ENCODE measurements at regions not wholly inside any gene's neighbourhood (a gene's known extent, or its start where the extent isn't known, plus 50 kb on each side); places are given as distances from the start of the nearest gene placed in this dataset.

DNA sequence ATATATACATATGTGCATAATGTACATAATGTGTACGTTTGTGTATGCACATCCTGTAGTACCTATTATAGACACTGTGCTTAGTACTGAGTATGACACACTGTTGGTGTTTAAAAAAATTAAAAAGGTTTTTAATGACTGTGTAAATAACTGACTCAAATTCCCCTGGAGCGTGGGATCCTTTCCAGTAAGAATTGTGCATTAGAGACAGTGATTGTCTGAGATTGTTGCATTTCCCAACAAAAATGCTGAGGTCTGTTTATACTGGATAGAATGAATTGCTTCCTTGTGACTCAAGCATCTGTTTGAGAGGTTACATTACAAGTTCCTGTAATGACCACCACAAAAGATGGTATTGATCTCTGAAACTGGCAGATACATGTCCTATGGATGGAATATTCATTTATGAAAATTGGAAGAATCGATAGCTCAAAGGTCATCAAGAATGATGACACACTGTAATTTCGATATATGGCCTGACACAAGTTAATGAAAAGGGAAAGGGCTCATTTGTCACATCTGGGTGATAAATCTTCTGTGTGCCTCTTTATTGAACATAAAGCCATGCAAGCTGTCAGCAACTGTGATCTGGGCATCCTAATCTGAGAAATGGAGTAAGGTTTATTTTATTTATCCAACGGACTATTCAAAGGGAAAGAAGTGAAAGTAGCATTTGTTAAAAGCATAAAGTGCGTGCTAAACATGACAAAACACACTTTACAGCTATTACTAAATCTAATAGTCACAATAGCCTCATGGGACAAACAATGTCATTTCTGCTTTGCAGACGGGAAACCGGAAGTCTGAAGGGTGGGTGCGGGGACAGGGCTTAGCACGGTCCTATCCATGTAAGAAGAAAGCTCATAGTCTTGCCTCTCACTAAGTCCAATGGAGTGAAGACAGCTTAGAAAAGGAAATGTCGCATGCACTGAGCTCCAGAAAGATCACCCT lies 228.8 kb downstream of the CDH11 start:
- DNase-seq: no peak

GRCh38 chr16:64889446-64889845 lies 232.4 kb downstream of the CDH11 start:
- no peak for DNase-seq

- no peak for DNase-seq
These were observed 234.2 kb downstream of the CDH11 start for GRCh38 chr16:64887651-64888050.

GRCh38 chr16:64882078-64882784 lies 239.6 kb downstream of the CDH11 start:
- DNase-seq: no peak

- no peak for DNase-seq
These were observed 240.9 kb downstream of the CDH11 start for GRCh38 chr16:64880994-64881393.

GRCh38 chr16:64880006-64880405 lies 241.9 kb downstream of the CDH11 start:
- DNase-seq: no peak

DNA sequence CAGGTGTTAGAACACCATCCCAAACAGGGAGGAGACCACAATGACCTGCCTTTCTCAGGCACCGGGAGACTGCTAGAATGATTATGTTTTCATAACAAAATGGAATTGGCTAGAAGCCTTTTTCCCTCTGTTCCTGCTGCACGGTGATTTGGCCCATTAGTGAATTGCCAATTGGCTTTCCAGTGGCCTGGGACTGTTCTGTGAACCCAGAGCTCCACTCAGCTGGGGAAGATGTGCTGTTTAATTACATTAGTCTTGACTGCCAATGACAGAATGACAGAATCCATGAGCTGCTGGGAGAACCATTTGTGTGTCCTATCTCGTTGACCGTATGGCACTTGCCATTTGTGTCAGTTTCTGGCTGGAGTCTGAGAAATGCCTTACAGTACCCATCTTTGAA lies 242.9 kb downstream of the CDH11 start:
- DNase-seq: no peak

GRCh38 chr16:64872101-64872500 lies 249.8 kb downstream of the CDH11 start:
- DNase-seq: no peak

DNA sequence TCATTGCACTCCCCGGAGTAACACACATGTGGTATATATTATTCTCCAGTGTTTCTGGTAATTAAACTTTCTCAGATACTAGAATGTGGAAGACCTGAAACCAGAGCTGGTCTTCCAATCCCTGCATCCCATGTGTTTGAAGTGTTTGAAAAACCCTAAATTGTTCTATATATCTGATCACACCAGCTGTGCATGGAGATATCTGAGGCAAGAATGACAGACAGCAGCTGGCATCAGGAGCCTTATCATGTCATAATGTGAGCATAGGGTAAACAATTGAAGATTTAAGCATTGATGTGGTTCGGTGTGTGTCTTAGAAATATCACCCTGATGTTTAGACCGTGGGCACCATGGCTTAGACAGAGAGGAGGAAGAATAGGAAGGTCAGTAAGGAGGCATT lies 251.0 kb downstream of the CDH11 start:
- no peak for DNase-seq

GRCh38 chr16:64869781-64870180 lies 252.1 kb downstream of the CDH11 start:
- no peak for DNase-seq

- no peak for DNase-seq
These were observed 255.8 kb downstream of the CDH11 start for GRCh38 chr16:64866021-64866420.

- no peak for DNase-seq
These were observed 256.7 kb downstream of the CDH11 start for GRCh38 chr16:64865069-64865696.

- DNase-seq: no peak
These were observed 257.5 kb downstream of the CDH11 start for GRCh38 chr16:64864232-64864809.

DNA sequence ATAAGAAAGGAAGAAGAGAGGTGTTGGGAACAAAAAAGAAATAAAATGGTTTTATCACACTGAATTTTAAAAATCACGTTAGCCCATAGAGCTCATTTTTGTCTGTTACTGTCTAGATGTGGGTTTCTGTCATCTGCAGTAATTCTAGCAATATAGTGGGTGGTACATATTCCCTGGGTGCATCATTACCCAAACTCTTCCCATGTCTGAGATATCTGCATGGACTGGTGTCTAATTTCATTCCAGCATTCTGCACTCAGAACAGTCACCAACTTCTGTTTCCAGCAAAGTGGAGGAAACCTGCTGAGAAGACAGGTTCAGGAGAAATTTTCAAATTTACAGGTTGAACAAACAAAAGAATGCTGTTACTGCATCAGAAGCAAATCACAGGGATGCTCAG lies 263.8 kb downstream of the CDH11 start:
- no peak for DNase-seq

DNA sequence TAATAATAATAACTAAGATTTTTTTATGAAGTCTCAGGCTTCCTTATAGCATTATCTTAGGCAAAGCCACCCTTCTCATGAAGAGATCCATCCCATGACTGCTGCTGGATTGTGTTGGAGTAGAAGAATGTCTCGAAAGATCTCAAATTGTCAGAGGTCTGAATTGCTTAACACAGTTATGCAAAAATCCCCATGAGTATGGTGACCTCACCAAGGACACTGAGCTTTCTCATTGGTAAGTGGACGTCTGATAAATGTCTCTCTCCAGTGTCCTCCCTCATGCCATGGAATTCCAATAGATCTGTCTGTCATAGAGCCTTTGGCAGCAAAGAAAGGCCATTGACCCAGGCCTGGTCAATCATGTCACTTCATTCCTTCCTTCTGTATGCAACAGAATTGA lies 264.5 kb downstream of the CDH11 start:
- DNase-seq: no peak

DNA sequence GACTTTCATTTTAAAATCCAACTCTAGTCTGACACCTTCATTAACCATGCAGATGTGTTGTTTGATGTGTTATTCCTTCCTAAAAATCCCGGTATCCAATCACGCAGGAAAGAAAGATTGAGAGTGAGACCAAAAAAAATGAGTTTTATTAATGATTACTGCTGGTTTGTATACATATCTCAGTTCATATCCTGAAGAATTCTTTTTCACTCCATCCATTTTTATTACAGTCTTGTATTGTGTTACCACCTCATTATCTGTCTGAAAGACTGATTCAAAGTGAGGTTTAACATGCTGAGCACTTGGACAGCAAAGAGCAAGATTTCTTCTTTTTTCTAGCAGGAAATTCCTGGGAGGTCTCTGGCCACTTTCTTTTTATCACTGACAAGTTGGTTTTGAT lies 268.3 kb downstream of the CDH11 start:
- no peak for DNase-seq

- DNase-seq: no peak
These were observed 274.9 kb downstream of the CDH11 start for GRCh38 chr16:64846966-64847365.

DNA sequence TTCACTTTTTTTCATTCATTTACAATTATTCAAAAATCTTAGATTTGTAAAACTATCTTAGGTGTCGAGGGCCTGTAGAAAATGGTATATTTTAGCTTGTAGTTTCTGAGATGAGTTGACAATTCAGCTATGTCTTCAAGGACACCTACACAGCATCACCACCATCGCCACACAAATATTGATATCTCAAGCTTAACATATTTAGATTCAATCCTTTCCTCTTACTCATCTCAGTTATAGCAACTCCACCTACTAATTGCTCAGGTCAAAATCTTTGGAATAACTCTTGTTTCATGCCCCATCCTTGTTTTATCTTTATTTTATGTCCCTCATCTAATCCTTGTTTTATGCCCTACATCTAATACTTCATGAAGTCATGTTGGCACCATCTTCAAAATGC lies 276.8 kb downstream of the CDH11 start:
- DNase-seq: no peak

GRCh38 chr16:64841482-64841881 lies 280.4 kb downstream of the CDH11 start:
- DNase-seq: no peak

GRCh38 chr16:64841071-64841470 lies 280.8 kb downstream of the CDH11 start:
- DNase-seq: no peak

DNA sequence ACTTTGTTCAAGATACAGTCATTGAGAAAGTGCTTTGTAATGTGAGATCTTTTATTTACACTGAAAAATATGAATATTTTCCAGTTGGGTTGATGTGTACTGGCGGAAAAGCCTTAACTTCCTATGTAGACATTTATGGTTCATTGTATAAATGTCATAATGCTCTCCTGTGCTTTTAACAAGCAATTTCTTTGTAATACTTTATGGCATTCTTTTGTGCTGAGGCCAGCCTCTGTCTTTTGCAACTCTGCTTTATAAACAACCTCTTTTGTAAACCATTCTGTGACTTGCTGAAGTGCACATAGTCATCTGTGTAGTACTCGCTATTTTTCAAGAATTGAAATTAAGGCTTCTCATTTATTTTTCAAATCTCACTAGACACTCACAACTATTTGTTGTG lies 291.2 kb downstream of the CDH11 start:
- DNase-seq: no peak

DNA sequence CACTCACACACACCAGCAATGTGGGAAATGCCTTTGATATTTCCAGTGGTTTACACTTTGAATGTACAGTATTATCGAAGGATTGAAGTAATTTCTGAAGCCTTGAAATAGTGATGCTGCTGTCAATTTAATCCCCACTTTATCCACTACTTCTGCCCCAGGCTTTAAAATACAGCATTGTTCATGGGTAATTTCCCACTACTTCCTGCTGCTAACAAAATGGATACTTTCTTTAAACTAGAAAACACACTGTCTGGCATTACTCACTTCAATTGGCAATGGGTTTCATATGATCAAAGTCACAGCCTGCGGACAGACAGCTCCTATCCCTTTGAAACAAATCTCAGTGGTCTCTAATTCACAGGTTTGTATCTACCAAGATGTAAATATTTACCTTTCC lies 292.2 kb downstream of the CDH11 start:
- DNase-seq: no peak

DNA sequence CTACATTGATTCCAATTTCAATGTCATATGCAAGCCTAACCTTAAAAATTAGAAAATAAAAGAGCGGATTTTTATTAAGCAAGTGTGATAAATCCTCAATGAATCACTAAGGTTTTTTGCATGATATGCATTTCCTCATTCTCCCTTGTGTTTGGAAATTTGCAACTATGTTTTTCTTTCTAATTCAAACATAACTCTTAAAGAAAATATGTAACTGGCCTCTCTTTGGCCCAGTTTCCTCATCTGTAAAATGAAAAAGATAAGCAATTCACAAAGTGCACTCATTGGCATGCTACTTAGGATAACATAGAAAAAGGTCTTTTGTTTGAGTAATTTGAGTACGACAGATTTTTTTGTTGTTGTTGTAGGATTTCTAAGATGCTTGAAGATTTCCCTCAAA lies 295.5 kb downstream of the CDH11 start:
- DNase-seq: no peak

Measured in activated naive CD4-positive, alpha-beta T cell treated with Interleukin-2 at 50 U/mL for 16 hours (primary cell).